ENCODE measurements at regions not wholly inside any gene's neighbourhood (a gene's known extent, or its start where the extent isn't known, plus 50 kb on each side); places are given as distances from the start of the nearest gene placed in this dataset.
A peak's percentile ranks its signal among the peaks of the same experiment; 100 is the strongest.

DNA sequence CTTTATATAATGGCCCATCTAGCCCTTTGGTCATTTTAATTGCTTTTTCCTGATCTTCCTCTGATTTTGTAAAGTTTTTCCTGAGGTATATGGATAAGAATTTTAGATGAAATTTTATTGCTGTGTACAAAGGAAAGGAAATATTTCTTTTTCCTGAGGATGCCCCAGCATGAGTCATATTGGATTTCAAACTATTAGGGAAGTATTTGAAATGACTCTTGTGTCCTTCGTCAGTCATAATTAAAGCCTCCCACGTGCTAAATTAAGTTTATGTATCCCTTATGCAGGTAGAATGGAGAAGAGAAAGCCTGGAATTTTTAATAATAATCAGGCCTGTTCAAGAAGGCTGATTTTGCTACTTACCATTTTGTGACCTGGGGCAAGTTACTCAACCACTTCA, 82.6 kb upstream of the GLI3 start:
- no peak for DNase-seq
- WGBS, 2 experiments (ENCODE audit: insufficient coverage in 1 of 2, insufficient read length in 1 of 2) = 73 to 91% methylated on average over 2 of the region's 2 CpGs
- Histone ChIP-seq H3K4me1 (ENCODE audit: control insufficient read depth, insufficient read depth, low read length) (no peaks in the 10 kb centered on the region), H3K27me3 (ENCODE audit: control insufficient read depth, insufficient read depth, low read length, poor library complexity, severe bottlenecking) (no peaks in the 10 kb centered on the region), H3K9ac (ENCODE audit: extremely low read depth, low read length, poor library complexity, severe bottlenecking) (no peak overlapping the region), H3K4me3 (ENCODE audit: low read length) (no peak overlapping the region), H3K27ac (ENCODE audit: low read depth, low read length) (no peak overlapping the region), H3K9me3 (ENCODE audit: control insufficient read depth, low read length) (no peaks in the 10 kb centered on the region), H3K36me3 (ENCODE audit: control insufficient read depth, insufficient read depth, low read length) (no peaks in the 10 kb centered on the region)
- H3K27ac Mint-ChIP-seq = no peak overlapping the region
- no peaks in the 10 kb centered on the region for H3K4me1 Mint-ChIP-seq
- no peaks in the 10 kb centered on the region for H3K27me3 Mint-ChIP-seq (ENCODE audit: insufficient read depth)
- H3K36me3 Mint-ChIP-seq (ENCODE audit: low read depth) = no peaks in the 10 kb centered on the region
- H3K9me3 Mint-ChIP-seq = no peaks in the 10 kb centered on the region
- TF ChIP-seq, protein P1, sequence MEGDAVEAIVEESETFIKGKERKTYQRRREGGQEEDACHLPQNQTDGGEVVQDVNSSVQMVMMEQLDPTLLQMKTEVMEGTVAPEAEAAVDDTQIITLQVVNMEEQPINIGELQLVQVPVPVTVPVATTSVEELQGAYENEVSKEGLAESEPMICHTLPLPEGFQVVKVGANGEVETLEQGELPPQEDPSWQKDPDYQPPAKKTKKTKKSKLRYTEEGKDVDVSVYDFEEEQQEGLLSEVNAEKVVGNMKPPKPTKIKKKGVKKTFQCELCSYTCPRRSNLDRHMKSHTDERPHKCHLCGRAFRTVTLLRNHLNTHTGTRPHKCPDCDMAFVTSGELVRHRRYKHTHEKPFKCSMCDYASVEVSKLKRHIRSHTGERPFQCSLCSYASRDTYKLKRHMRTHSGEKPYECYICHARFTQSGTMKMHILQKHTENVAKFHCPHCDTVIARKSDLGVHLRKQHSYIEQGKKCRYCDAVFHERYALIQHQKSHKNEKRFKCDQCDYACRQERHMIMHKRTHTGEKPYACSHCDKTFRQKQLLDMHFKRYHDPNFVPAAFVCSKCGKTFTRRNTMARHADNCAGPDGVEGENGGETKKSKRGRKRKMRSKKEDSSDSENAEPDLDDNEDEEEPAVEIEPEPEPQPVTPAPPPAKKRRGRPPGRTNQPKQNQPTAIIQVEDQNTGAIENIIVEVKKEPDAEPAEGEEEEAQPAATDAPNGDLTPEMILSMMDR (conservative IDR thresholded peaks at IDR 0.05) = no peak
- H3K4me3 Mint-ChIP-seq = no peak overlapping the region

DNA sequence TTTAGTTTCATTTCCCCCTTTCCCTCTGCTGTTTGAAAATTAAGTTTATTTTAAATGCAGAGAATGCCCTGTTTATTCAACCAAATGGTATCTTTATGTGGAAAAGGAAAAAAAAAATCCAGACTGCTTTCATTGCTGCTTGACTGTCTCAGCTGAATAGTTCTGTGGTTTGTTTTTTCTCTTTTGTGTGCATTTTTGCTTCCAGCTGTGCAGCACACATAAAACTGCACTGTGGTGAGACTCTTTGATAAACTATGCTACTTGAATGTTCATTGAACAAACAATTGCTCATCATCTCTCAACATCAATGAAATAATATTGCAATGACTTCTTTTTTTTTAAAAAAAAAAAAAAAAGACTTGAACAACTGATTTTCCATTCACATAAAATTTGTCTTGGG, 78.6 kb upstream of the GLI3 start:
- Mint-ChIP-seq H3K4me3 (no peak overlapping the region), H3K27me3 (ENCODE audit: insufficient read depth) (peaks cover 3% of the 10 kb centered on the region), H3K9me3 (peaks cover 11% of the 10 kb centered on the region), H3K4me1 (no peaks in the 10 kb centered on the region), H3K36me3 (ENCODE audit: low read depth) (no peaks in the 10 kb centered on the region), H3K27ac (no peak overlapping the region)
- Histone ChIP-seq H3K4me1 (ENCODE audit: control insufficient read depth, insufficient read depth, low read length) (no peaks in the 10 kb centered on the region), H3K4me3 (ENCODE audit: low read length) (no peak overlapping the region), H3K27me3 (ENCODE audit: control insufficient read depth, insufficient read depth, low read length, poor library complexity, severe bottlenecking) (no peaks in the 10 kb centered on the region), H3K9me3 (ENCODE audit: control insufficient read depth, low read length) (peaks cover 4% of the 10 kb centered on the region), H3K36me3 (ENCODE audit: control insufficient read depth, insufficient read depth, low read length) (no peaks in the 10 kb centered on the region), H3K9ac (ENCODE audit: extremely low read depth, low read length, poor library complexity, severe bottlenecking) (no peak overlapping the region), H3K27ac (ENCODE audit: low read depth, low read length) (peak overlapping the region; percentile 38)
- no peak for DNase-seq
- TF ChIP-seq, protein P1 (conservative IDR thresholded peaks at IDR 0.05) = no peak

DNA sequence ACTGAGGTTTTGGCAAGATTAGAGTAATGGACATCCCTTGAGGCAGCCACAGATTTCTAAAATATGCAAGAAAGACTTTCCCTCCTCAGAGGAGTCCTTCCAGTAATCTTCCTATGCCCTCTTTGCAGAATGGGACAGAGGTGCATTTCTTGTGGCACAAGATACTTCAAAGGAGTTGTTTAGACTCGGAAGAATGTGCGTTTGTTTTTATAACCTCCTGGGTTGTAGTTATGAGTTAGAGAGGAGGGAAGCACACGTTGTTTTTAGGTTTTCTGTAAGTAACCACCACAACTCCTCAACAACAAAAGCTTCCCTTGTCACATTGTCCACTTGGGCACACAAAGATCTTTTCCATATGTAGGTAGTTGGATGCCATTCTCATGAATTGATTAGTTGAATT, 78.1 kb upstream of the GLI3 start:
- no peak overlapping the region for H3K4me3 ChIP-seq (ENCODE audit: low read length)
- H3K4me1 ChIP-seq (ENCODE audit: control insufficient read depth, insufficient read depth, low read length) = no peaks in the 10 kb centered on the region
- H3K9ac ChIP-seq (ENCODE audit: extremely low read depth, low read length, poor library complexity, severe bottlenecking) = no peak overlapping the region
- H3K36me3 ChIP-seq (ENCODE audit: control insufficient read depth, insufficient read depth, low read length) = no peaks in the 10 kb centered on the region
- peaks cover 11% of the 10 kb centered on the region for H3K9me3 Mint-ChIP-seq
- H3K4me1 Mint-ChIP-seq = no peaks in the 10 kb centered on the region
- no peak overlapping the region for H3K27ac Mint-ChIP-seq
- peaks cover 4% of the 10 kb centered on the region for H3K9me3 ChIP-seq (ENCODE audit: control insufficient read depth, low read length)
- no peaks in the 10 kb centered on the region for H3K36me3 Mint-ChIP-seq (ENCODE audit: low read depth)
- TF ChIP-seq, protein P1 (conservative IDR thresholded peaks at IDR 0.05) = no peak
- no peak overlapping the region for H3K27ac ChIP-seq (ENCODE audit: low read depth, low read length)
- no peak for DNase-seq
- H3K27me3 ChIP-seq (ENCODE audit: control insufficient read depth, insufficient read depth, low read length, poor library complexity, severe bottlenecking) = no peaks in the 10 kb centered on the region
- peaks cover 3% of the 10 kb centered on the region for H3K27me3 Mint-ChIP-seq (ENCODE audit: insufficient read depth)
- no peak overlapping the region for H3K4me3 Mint-ChIP-seq
- 86% methylated on average over 2 of the region's 3 CpGs; no CpG with 5 or more reads in 1 of the 2 experiments for WGBS, 2 experiments (ENCODE audit: insufficient coverage in 1 of 2, insufficient read length in 1 of 2)

Measured in endodermal cell (in vitro differentiated cells).